Suprapubic skin (tissue), 4 donors: ENCODE measurements at regions not wholly inside any gene's neighbourhood (a gene's known extent, or its start where the extent isn't known, plus 50 kb on each side); places are given as distances from the start of the nearest gene placed in this dataset.
"Not testable (repeated sequence)": the region's sequence is repeated elsewhere in the genome, so short reads cannot be mapped to it uniquely, and the experiment has no call there.

Source experiments
- EP300 ChIP-seq: sonication (generic); formaldehyde crosslinking; IDR thresholded peaks from one replicate; pipeline ENCODE4 v1.6.1; 2017; ENCODE audit warnings: antibody characterized with exemption
- POLR2A ChIP-seq, 2 donors: fragments of 450-650 bp; IDR thresholded peaks; one replicate each; pipeline ENCODE4 v1.6.1; 2017; ENCODE audit warnings: antibody characterized with exemption in 2 of 2, mild to moderate bottlenecking in 2 of 2, moderate library complexity in 2 of 2
- POLR2AphosphoS5 ChIP-seq, 3 donors: sonication (generic); formaldehyde crosslinking; IDR thresholded peaks; one replicate each; pipeline ENCODE4 v1.6.1; 2017; ENCODE audit warnings: antibody characterized with exemption in 3 of 3
- TF ChIP-seq, protein P1 (sequence below), 2 donors: fragments of 200-600 bp in 1 of 2; fragments of 450-650 bp in 1 of 2; sonication (generic) in 1 of 2; IDR thresholded peaks; one replicate each; pipeline ENCODE4 v1.5.1; 2016 to 2019; ENCODE audit warnings: antibody characterized with exemption in 2 of 2, mild to moderate bottlenecking in 1 of 2, moderate library complexity in 1 of 2

DNA sequence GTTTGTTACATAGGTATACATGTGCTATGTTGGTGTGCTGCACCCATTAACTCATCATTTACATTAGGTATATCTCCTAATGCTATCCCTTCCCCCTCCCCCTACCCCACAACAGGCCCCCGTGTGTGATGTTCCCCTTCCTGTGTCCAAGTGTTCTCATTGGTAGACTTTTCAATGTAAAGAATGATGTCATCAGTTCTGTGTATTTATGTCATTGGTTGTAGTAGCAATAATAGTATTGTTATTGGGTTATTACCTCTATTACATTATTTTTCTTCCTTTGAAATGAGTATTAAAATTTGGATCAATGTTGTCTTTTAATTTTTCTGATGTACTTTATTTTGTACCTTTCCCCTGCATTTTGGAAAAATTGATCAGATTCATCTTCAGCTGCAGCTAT, 214.1 kb downstream of the TPRG1 start:
- TF ChIP-seq POLR2AphosphoS5 (IDR thresholded peaks at IDR 0.05); POLR2A (IDR thresholded peaks at IDR 0.05); EP300: not testable (repeated sequence)
- TF ChIP-seq, protein P1, sequence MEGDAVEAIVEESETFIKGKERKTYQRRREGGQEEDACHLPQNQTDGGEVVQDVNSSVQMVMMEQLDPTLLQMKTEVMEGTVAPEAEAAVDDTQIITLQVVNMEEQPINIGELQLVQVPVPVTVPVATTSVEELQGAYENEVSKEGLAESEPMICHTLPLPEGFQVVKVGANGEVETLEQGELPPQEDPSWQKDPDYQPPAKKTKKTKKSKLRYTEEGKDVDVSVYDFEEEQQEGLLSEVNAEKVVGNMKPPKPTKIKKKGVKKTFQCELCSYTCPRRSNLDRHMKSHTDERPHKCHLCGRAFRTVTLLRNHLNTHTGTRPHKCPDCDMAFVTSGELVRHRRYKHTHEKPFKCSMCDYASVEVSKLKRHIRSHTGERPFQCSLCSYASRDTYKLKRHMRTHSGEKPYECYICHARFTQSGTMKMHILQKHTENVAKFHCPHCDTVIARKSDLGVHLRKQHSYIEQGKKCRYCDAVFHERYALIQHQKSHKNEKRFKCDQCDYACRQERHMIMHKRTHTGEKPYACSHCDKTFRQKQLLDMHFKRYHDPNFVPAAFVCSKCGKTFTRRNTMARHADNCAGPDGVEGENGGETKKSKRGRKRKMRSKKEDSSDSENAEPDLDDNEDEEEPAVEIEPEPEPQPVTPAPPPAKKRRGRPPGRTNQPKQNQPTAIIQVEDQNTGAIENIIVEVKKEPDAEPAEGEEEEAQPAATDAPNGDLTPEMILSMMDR (IDR thresholded peaks at IDR 0.05), result not testable (repeated sequence)
